HT-29 (cell line): ENCODE measurements at regions not wholly inside any gene's neighbourhood (a gene's known extent, or its start where the extent isn't known, plus 50 kb on each side); places are given as distances from the start of the nearest gene placed in this dataset.
"Not testable (repeated sequence)": the region's sequence is repeated elsewhere in the genome, so short reads cannot be mapped to it uniquely, and the experiment has no call there.

ENCODE experiments used
- DNase-seq: peaks from one replicate; pipeline ENCODE4 v3.0.0-alpha.2; 2015; ENCODE audit warnings: low spot score

DNA sequence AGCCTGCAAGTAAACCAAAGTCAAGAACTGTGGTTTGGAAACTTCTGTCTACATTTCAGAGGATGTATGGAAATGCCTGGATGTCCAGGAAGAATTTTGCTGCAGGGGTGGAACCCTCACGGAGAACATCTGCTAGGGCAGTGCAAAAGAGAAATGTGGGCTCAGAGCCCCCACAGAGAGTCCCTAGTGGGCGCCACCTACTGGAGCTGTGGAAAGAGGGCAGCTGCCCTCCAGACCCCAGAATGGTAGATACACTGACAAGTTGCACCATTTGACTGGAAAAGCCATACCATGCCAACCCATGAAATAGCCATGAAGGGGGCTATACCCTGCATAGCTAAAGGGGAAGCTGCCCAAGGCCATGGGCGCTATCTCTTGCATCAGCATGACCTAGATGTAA, 1672.4 kb downstream of the KCNT2 start:
- DNase-seq: no peak

DNA sequence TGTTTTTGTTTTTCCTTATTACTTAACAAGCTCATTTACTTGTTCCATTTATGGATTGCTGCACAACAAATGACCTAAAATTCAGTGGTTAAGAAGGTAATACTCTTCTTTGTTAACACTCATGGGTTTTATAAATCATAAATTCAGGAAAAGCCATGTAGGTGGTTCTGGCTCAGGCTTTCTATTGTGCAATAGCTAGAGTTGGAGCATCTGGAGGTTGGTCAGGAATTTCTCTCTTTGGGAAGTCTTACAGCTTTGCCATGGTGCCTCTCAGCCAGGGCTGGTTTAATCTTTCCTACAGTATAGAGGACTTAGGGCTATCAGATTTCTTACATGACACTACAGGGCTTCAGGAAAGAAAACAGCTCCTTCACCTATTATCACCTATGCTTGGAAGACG, 1677.1 kb downstream of the KCNT2 start:
- no peak for DNase-seq

DNA sequence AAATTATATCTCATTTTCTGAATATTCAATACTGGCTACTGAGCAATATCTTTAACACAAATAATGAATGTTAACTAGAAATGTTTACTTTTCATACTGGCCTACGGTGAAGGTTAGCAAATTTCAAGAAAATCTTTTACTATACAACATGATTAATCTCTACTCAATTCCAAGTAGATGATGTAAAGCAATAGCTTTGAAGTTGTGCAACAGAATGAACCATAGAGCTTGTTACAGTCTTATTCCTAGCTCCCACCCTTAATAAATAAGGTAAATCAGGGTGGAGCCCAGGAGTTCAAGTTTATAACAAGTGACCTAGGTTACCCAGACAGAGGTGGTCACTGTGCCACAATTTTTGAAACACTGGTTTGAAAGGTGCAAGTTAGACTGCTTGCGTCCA, 1678.1 kb downstream of the KCNT2 start:
- peak; percentile 11 for DNase-seq

DNA sequence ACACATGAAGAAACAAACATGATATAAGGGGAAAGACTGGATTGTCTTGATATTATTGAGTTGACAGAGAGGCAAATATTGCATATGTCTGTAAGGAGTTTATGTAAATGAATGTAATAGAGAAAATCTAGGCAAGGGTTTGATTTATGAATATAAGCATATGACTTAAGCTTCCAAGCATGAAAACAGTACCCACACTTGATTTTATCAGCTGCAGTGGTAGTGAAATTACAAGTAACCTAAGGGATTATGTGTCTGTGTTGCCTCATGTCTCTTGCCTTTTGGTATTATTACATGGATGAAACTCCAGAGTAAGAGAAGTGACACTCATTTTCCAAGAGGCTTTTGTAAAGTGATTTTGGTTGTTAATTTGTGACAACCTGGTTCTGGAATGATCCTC, 1678.9 kb downstream of the KCNT2 start:
- DNase-seq: peak; percentile 3

- no peak for DNase-seq
These were observed 1689.1 kb downstream of the KCNT2 start for GRCh38 chr1:194919146-194919545.

DNA sequence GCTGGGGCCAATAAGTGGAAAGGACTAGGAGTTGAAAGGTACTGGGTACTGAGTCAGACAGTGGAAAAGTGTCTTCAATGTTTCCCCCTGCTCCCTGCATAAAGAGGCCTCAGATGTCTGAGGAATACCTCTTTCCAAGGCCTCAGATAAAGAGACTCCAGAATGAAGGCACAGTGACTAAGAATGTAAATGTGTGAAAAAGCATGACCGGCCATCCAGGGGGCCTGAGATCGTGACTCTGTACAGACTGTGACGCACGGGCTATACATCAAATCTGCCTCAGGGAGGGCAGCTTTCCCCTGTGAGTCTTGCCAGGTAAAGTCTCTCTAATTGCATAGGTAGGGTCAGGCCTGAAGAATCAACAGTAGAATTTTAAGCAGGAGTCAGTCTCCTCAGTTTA, 1690.5 kb downstream of the KCNT2 start:
- DNase-seq: no peak

DNA sequence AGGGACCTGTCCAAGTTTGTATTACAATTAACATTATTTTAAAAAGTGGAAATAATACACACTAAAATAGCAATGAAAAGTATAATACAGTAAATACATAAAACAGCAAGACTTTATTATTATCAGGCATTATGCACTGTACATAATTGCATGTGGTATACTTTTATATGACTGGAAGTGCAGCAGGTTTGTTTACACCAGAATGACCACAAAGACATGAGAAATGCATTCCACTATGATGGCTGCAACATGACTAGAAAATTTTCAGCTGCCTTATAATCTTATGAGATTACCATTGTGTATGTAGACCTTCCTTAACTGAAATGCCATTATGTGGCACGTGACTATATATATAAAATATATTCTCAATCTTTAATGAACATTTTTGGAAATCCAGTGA, 1699.6 kb downstream of the KCNT2 start:
- DNase-seq: no peak

GRCh38 chr1:194903524-194903923, 1704.7 kb downstream of the KCNT2 start:
- no peak for DNase-seq

DNA sequence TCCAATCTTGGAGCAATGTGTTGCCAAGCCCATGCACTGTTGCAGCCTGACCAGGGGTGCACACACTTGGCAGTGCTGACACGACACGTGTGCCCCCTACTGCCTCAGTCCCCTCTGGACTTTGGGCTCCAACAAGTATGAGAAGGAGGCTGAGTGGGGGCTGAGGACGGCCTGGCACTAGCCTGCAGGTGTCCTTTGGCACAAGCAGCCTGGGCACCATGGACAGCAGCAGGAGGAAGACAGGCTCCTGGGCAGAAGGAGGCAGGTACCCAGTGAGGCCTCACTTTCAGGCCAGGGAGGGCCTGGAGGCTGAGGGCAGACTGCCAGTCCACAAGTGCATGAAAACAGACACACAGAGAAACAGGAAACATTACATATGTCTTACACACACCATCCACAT, 1702.9 kb upstream of the B3GALT2 start:
- DNase-seq: no peak

DNA sequence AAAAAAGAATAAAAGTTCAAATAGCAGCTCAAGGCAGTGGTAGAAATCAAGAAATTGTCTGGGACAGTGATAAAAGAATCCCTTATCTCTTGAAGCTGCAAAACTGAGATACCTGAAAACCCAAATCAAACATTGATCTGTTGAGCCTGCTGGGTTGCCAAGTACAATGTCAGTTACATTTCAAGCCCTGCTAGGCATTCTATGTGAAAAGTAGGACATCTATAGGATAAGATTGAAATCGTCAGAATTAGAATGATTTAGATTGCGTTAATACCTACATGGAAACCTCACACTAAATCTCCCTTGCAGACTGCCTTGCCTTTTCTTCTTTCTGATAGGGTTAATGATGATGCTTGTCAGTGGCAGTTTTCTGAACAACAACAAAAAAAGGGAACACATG, 1684.4 kb upstream of the B3GALT2 start:
- DNase-seq: no peak

DNA sequence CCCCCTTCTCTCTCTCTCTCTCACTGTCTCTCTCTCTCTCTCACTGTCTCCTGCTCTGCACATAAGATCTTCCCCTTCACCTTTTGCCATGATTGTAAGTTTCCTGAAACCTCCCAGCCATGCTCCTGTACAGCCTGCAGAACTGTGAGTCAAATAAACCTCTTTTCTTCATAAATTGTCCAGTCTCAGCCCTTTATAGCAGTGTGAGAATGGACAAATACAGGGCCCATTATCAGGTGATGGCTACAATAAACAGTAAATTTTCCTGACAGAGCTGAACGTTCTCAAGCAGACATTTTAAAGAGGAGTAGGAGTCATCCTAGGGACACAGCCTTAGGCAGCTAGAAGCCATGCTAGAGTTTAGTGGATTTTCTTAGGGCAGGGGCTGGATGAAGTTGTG, 1679.7 kb upstream of the B3GALT2 start:
- no peak for DNase-seq

- DNase-seq: no peak
These were observed 1679.0 kb upstream of the B3GALT2 start for GRCh38 chr1:194865383-194865782.

DNA sequence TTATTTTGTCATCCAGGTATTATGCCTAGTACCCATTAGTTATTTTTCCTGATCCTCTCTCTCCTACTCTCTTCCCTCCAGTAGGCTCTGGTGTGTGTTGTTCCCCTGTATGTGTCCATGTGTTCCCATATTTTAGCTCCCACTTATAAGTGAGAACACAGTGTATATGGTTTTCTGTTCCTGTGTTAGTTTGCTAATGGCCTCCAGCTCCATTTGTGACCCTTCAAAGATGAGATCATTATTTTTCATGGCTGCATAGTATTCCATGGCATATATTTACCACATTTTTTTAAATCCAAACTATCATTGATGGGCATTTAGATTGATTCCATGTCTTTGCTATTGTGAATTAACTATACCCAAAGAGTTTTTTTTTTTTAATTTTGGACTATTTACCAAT, 1675.7 kb upstream of the B3GALT2 start:
- DNase-seq: no peak

- DNase-seq: no peak
These were observed 1674.1 kb upstream of the B3GALT2 start for GRCh38 chr1:194860248-194861201.

- DNase-seq: not testable (repeated sequence)
These were observed 1673.2 kb upstream of the B3GALT2 start for GRCh38 chr1:194859481-194860154.

GRCh38 chr1:194858811-194859480, 1672.5 kb upstream of the B3GALT2 start:
- not testable (repeated sequence) for DNase-seq

DNA sequence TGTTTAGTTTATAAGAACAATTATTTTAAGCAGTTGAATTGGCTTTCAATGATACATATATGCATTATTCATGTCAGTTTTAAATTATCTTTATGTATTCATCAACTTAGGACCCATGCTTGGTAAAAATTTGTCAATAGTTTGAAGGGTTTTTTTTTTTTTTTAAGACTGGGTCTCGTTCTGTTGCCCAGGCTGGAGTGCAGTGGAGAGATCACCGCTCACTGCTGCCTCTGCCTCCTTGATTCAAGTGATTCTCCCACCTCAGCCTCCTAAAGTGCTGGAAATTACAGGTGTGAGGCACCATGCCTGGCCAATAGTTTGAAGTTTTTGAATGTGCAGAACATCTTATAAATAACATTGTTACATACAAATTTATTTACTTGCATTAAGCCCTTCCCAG, 1671.0 kb upstream of the B3GALT2 start:
- DNase-seq: no peak

DNA sequence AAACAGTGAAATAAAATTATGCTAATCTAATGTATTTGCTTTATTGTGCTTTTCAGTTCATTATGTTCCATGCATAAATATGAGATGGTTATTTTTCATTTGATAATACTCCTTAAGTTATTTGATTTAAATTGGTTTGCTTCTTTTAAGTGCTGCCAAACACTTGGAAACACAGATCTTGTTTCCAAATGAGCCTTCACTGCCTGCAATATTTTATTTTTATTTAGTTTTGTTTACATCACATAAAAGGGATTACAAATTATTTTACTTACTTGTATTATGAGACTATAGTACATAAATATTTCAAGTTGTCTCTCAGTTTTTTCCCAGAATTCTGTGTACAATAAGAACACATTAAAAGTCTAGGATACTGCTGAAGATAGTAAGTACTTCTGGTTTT, 1662.4 kb upstream of the B3GALT2 start:
- no peak for DNase-seq

DNA sequence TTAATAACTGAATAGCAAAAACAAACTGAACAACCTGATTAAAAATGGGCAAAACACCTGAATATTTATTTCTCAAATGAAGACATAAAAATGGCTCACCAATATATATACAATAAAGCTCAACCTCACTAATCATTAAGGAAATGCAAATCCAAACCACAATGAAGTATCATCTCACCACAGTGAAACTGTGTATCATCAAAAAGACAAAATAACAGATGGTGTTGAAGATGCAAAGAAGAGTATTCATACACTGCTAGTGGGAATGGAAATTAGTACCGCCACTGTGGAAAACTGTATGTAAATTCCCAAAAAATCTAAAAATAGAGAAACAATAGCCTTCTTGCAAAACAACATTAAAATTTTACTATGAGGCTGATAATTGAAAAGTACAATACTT, 1660.1 kb upstream of the B3GALT2 start:
- no peak for DNase-seq

DNA sequence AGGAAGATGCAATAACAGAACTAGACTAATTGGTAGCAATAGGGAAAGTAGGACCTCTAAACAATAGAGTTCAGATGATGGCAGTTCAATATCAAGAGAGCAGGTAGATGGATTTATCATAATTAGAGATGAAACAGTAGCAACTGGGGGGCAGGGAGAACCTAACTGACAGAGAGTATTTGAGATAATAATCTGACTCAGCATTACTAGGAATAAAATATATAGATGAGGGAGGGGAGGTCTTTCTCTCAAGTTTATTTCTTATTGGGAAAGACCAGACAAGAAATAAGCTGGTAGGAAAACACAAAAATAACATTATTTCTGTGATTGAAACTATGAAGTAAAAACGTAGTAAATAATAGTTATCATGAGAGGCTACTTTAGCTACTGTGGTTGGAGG, 1656.7 kb upstream of the B3GALT2 start:
- no peak for DNase-seq

GRCh38 chr1:194833111-194833510, 1646.7 kb upstream of the B3GALT2 start:
- DNase-seq: no peak

- DNase-seq: not testable (repeated sequence)
These were observed 1645.2 kb upstream of the B3GALT2 start for GRCh38 chr1:194831595-194831994.
